HepG2 (cell line): ENCODE measurements at regions not wholly inside any gene's neighbourhood (a gene's known extent, or its start where the extent isn't known, plus 50 kb on each side); places are given as distances from the start of the nearest gene placed in this dataset.

Experiments
- ARHGAP35 ChIP-seq: sonication (generic); formaldehyde crosslinking; IDR thresholded peaks from 2 replicates; pipeline ENCODE4 v1.9.0; 2022; ENCODE audit warnings: mild to moderate bottlenecking, inconsistent platforms, moderate library complexity, missing genetic modification reagents, borderline replicate concordance
- CBX2 ChIP-seq, 2 experiments: fragments of 200-600 bp in 1 of 2; sonication (generic); formaldehyde crosslinking in 1 of 2; IDR thresholded peaks; 2 replicates each; pipeline versions ENCODE4 v1.7.0 to v1.8.1; 2018 to 2022; ENCODE audit warnings: low read depth in 2 of 2, low read length in 1 of 2, mild to moderate bottlenecking in 1 of 2, missing genetic modification reagents in 1 of 2
- FOXA1 ChIP-seq, 2 experiments: fragments of 450-650 bp in 1 of 2; sonication (generic) in 1 of 2; formaldehyde crosslinking in 1 of 2; IDR thresholded peaks; 2 replicates each; pipeline versions ENCODE4 v1.4.0 to v1.6.1; 2016 to 2020; ENCODE audit warnings: missing genetic modification reagents in 1 of 2
- GTF3A ChIP-seq: sonication (generic); formaldehyde crosslinking; conservative IDR thresholded peaks from 2 replicates; pipeline ENCODE4 v1.4.0; 2020; ENCODE audit warnings: mild to moderate bottlenecking, missing genetic modification reagents
- ZFP62 ChIP-seq: sonication (generic); formaldehyde crosslinking; IDR thresholded peaks from 2 replicates; pipeline ENCODE4 v1.4.0; 2020; ENCODE audit warnings: missing genetic modification reagents
- ZNF552 ChIP-seq: sonication (generic); formaldehyde crosslinking; IDR thresholded peaks from 2 replicates; pipeline ENCODE4 v1.9.0; 2022; ENCODE audit warnings: missing genetic modification reagents, mild to moderate bottlenecking, borderline replicate concordance
- TF ChIP-seq, protein P1 (sequence below): sonication (generic); formaldehyde crosslinking; IDR thresholded peaks from 2 replicates; pipeline ENCODE4 v1.4.0; 2020; ENCODE audit warnings: missing genetic modification reagents
- TF ChIP-seq, protein P2 (sequence below): sonication (generic); formaldehyde crosslinking; IDR thresholded peaks from 2 replicates; pipeline ENCODE4 v1.4.0; 2020; ENCODE audit warnings: mild to moderate bottlenecking, missing genetic modification reagents
- TF ChIP-seq, protein P3 (sequence below): sonication (generic); formaldehyde crosslinking; IDR thresholded peaks from 2 replicates; pipeline ENCODE4 v1.5.0; 2020; ENCODE audit warnings: mild to moderate bottlenecking, missing genetic modification reagents
- TF ChIP-seq, protein P4 (sequence below): sonication (generic); formaldehyde crosslinking; IDR thresholded peaks from 2 replicates; pipeline ENCODE4 v1.4.0; 2020; ENCODE audit warnings: mild to moderate bottlenecking, missing genetic modification reagents
- TF ChIP-seq, protein P5 (sequence below): IDR thresholded peaks from 2 replicates; pipeline ENCODE4 v1.6.1; 2016; ENCODE audit warnings: low read depth

DNA sequence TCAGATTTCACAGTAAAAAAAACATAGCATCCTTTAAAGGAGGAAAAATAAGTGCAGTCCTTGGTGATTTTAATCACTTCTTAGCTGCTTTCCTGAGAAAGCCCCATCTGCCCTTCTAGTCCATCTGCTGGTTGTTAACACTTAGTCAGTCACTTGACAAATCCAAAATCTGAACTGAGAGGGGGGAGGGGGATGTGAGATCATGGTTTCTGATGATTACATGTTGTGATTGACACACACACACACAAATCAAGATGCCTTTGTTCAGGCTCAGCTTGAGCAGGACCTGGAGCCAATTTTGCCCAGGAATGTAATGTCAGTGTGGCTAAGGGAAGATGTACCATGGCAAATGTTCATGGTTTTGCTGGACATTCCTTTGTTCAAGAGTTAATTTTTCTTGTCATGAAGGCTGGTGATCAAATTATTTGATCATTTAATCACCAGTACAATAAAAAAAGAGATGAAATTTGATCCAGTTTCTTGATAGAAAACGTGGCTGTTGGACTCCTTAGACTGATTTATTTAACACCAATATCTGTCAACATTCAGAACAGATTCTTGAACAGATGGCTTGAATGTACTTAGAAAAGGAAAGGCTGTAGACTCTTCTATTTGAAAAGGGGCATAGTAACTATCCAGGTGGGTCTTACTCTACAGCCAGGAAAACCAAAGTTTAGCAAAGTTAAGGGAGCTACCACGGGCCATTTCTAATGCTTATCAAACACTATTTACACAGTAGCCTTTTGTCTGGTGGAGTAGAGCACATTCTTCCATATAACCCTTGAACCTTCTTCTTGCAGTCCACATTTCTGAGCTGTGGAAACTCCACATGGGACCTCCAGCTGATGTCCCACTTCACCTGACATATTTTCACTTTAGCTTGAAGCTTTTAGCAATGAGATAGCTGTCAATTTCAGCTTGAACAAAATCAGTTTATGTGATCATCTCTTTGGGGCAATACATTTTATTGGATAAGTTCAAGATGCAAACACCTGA lies 408.7 kb downstream of the PIK3C3 start (continued):
- TF ChIP-seq, protein P1, sequence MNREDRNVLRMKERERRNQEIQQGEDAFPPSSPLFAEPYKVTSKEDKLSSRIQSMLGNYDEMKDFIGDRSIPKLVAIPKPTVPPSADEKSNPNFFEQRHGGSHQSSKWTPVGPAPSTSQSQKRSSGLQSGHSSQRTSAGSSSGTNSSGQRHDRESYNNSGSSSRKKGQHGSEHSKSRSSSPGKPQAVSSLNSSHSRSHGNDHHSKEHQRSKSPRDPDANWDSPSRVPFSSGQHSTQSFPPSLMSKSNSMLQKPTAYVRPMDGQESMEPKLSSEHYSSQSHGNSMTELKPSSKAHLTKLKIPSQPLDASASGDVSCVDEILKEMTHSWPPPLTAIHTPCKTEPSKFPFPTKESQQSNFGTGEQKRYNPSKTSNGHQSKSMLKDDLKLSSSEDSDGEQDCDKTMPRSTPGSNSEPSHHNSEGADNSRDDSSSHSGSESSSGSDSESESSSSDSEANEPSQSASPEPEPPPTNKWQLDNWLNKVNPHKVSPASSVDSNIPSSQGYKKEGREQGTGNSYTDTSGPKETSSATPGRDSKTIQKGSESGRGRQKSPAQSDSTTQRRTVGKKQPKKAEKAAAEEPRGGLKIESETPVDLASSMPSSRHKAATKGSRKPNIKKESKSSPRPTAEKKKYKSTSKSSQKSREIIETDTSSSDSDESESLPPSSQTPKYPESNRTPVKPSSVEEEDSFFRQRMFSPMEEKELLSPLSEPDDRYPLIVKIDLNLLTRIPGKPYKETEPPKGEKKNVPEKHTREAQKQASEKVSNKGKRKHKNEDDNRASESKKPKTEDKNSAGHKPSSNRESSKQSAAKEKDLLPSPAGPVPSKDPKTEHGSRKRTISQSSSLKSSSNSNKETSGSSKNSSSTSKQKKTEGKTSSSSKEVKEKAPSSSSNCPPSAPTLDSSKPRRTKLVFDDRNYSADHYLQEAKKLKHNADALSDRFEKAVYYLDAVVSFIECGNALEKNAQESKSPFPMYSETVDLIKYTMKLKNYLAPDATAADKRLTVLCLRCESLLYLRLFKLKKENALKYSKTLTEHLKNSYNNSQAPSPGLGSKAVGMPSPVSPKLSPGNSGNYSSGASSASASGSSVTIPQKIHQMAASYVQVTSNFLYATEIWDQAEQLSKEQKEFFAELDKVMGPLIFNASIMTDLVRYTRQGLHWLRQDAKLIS (CRISPR knock-in tag) = no peak
- TF ChIP-seq ARHGAP35 = no peak
- TF ChIP-seq GTF3A = no peak
- no peak for TF ChIP-seq ZFP62 (CRISPR knock-in tag)
- TF ChIP-seq, protein P2, sequence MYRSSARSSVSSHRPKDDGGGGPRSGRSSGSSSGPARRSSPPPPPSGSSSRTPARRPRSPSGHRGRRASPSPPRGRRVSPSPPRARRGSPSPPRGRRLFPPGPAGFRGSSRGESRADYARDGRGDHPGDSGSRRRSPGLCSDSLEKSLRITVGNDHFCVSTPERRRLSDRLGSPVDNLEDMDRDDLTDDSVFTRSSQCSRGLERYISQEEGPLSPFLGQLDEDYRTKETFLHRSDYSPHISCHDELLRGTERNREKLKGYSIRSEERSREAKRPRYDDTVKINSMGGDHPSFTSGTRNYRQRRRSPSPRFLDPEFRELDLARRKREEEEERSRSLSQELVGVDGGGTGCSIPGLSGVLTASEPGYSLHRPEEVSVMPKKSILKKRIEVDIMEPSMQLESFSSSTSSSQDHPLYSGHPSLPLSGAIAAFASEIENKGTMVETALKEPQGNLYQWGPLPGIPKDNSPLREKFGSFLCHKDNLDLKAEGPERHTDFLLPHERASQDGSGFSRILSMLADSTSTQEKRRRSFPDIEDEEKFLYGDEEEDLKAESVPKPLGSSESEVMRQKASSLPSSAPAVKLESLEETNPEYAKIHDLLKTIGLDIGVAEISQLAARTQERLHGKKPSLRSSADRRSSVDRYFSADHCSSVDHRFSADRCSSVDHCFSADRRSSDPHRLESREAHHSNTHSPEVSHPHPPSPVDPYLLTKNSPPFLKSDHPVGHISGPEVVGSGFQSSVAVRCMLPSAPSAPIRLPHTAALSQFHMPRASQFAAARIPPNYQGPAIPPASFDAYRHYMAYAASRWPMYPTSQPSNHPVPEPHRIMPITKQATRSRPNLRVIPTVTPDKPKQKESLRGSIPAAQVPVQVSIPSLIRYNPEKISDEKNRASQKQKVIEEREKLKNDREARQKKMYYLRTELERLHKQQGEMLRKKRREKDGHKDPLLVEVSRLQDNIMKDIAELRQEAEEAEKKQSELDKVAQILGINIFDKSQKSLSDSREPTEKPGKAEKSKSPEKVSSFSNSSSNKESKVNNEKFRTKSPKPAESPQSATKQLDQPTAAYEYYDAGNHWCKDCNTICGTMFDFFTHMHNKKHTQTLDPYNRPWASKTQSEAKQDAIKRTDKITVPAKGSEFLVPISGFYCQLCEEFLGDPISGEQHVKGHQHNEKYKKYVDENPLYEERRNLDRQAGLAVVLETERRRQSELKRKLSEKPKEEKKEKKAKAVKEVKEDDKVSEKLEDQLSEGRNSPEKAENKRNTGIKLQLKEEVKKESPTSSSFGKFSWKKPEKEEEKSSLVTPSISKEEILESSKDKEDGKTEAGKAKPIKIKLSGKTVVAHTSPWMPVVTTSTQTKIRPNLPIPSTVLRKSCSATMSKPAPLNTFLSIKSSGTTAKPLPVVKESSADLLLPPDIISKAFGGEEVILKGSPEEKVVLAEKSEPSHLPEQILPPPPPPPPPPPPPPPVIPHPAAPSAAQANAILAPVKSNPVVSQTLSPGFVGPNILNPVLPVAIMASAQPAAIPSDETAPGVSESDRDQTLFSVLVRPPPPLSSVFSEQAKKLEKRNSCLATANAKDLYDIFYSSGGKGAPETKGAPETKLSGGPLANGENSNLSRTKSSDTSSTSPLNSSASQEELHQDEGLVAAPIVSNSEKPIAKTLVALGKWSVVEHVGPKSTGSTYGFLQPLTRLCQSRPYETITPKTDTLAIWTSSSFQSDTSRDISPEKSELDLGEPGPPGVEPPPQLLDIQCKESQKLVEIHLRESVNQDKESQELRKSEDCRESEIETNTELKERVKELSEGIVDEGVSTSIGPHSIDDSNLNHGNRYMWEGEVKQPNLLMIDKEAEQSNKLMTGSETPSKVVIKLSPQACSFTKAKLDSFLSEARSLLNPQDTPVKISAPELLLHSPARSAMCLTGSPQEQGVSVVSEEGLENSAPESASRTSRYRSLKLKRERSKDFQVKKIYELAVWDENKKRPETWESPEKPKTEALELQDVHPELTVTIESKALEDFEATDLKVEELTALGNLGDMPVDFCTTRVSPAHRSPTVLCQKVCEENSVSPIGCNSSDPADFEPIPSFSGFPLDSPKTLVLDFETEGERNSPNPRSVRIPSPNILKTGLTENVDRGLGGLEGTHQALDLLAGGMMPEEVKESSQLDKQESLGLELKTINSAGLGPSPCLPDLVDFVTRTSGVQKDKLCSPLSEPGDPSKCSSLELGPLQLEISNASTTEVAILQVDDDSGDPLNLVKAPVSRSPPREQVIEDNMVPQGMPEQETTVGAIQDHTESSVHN (CRISPR knock-in tag) = no peak
- TF ChIP-seq FOXA1 (IDR thresholded peaks at IDR 0.05) = no peak
- peak; percentile 50 for TF ChIP-seq FOXA1 (CRISPR knock-in tag; IDR thresholded peaks at IDR 0.05)
- TF ChIP-seq, protein P3, sequence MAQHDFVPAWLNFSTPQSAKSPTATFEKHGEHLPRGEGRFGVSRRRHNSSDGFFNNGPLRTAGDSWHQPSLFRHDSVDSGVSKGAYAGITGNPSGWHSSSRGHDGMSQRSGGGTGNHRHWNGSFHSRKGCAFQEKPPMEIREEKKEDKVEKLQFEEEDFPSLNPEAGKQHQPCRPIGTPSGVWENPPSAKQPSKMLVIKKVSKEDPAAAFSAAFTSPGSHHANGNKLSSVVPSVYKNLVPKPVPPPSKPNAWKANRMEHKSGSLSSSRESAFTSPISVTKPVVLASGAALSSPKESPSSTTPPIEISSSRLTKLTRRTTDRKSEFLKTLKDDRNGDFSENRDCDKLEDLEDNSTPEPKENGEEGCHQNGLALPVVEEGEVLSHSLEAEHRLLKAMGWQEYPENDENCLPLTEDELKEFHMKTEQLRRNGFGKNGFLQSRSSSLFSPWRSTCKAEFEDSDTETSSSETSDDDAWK = no peak
- TF ChIP-seq, protein P4, sequence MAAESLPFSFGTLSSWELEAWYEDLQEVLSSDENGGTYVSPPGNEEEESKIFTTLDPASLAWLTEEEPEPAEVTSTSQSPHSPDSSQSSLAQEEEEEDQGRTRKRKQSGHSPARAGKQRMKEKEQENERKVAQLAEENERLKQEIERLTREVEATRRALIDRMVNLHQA = no peak
- no peak for TF ChIP-seq ZNF552 (CRISPR knock-in tag)
- no peak for TF ChIP-seq CBX2 (IDR thresholded peaks at IDR 0.05; ENCODE audit: low read depth, low read length)
- TF ChIP-seq CBX2 (CRISPR knock-in tag; IDR thresholded peaks at IDR 0.05; ENCODE audit: low read depth) = no peak
- TF ChIP-seq, protein P5, sequence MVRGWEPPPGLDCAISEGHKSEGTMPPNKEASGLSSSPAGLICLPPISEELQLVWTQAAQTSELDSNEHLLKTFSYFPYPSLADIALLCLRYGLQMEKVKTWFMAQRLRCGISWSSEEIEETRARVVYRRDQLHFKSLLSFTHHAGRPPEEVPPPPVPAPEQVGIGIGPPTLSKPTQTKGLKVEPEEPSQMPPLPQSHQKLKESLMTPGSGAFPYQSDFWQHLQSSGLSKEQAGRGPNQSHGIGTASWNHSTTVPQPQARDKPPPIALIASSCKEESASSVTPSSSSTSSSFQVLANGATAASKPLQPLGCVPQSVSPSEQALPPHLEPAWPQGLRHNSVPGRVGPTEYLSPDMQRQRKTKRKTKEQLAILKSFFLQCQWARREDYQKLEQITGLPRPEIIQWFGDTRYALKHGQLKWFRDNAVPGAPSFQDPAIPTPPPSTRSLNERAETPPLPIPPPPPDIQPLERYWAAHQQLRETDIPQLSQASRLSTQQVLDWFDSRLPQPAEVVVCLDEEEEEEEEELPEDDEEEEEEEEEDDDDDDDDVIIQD (CRISPR knock-in tag) = 0 out of 2 replicates have a peak, but pooled peaks have one; percentile 15
